GM13976 (cell line): ENCODE measurements at regions not wholly inside any gene's neighbourhood (a gene's known extent, or its start where the extent isn't known, plus 50 kb on each side); places are given as distances from the start of the nearest gene placed in this dataset.
"Not testable (repeated sequence)": the region's sequence is repeated elsewhere in the genome, so short reads cannot be mapped to it uniquely, and the experiment has no call there.

Experiments
- DNase-seq: peaks from one replicate; pipeline ENCODE4 v3.0.0; 2012; ENCODE audit warnings: low spot score
- CTCF ChIP-seq: IDR thresholded peaks from 2 replicates; pipeline ENCODE4 v1.5.1; 2012; ENCODE audit warnings: borderline replicate concordance, mild to moderate bottlenecking; ENCODE audit not compliant: insufficient read depth; ENCODE audit errors: extremely low read depth, missing control alignments, control extremely low read depth
- in situ Hi-C: fragments of 300-500 bp; cut with MboI; formaldehyde crosslinking; loops from one replicate; pipeline ENCODE4 v1.12.0; 2022; ENCODE audit warnings: low sequenced_read_pairs, mixed read lengths, inconsistent platforms; ENCODE audit not compliant: unreplicated experiment

- no peak for DNase-seq
- in situ Hi-C loops, result no loop called here
- no peak for TF ChIP-seq CTCF
Observed at GRCh38 chr7:68868978-68869377, 729.3 kb upstream of the AUTS2 start.

- TF ChIP-seq CTCF, result no peak
- DNase-seq, result no peak
- in situ Hi-C loops, result no loop called here
Observed at GRCh38 chr7:68873616-68874015, 724.7 kb upstream of the AUTS2 start.

- DNase-seq, result no peak
- no peak for TF ChIP-seq CTCF
- in situ Hi-C loops, result no loop called here
Observed at GRCh38 chr7:68875857-68876256, 722.4 kb upstream of the AUTS2 start.

GRCh38 chr7:68887116-68887515, 711.2 kb upstream of the AUTS2 start:
- in situ Hi-C loops, DNase-seq: not testable (repeated sequence)

GRCh38 chr7:68888971-68889385, 709.3 kb upstream of the AUTS2 start:
- no peak for TF ChIP-seq CTCF
- DNase-seq, result no peak
- in situ Hi-C loops, result no loop called here

GRCh38 chr7:68892236-68892635, 706.0 kb upstream of the AUTS2 start:
- DNase-seq, result no peak
- no peak for TF ChIP-seq CTCF
- in situ Hi-C loops, result no loop called here

- no peak for TF ChIP-seq CTCF
- DNase-seq, result no peak
- in situ Hi-C loops, result no loop called here
Observed at GRCh38 chr7:68893411-68893810, 704.9 kb upstream of the AUTS2 start.

GRCh38 chr7:68899156-68899555, 699.1 kb upstream of the AUTS2 start:
- in situ Hi-C loops, DNase-seq: not testable (repeated sequence)
